GM03348 (cell line): ENCODE measurements at regions not wholly inside any gene's neighbourhood (a gene's known extent, or its start where the extent isn't known, plus 50 kb on each side); places are given as distances from the start of the nearest gene placed in this dataset.
"Not testable (repeated sequence)": the region's sequence is repeated elsewhere in the genome, so short reads cannot be mapped to it uniquely, and the experiment has no call there.

Experiments used
- DNase-seq: peaks from one replicate; pipeline ENCODE4 v3.0.0; 2012; ENCODE audit warnings: low spot score

DNA sequence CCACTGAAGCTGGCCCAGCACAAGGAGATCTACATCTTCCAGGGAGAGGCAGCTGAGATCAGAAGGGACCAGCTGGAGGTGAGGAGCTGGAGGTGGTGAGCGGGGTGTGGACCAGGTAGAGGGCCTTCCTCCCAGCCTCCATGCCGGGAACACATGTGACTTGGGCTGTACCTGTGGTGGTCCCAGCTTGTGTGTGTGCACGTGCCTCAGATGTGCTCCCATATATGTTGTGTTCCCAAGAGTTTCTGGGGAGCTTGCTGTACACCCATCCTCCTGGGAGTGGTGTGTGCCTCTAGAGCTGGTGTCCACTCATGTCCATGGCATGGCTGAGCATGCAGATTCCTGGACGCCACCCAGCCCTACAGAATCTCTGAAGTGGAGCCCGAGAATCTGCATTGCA is 183.7 kb upstream of the AKAP13 start:
- not testable (repeated sequence) for DNase-seq

DNA sequence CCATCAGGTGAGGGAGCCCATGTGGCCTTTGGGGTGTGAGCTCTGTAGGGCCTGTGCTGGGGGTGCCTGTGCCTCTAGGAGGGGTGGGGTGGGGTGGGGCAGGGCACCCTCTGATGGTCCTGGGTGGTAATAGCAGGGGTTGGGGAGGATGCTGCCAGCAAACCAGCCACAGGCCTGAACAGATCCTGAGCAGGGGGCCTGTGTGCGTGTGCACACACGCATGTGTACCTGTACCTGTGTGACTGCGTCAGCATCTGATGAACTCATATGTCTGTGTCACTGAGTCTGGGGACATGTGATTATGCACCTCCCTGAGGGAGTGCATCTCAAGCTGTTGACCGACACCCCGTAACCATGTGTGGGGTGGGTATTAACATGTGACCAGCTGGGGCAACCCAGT is 182.8 kb upstream of the AKAP13 start:
- DNase-seq, result not testable (repeated sequence)

DNA sequence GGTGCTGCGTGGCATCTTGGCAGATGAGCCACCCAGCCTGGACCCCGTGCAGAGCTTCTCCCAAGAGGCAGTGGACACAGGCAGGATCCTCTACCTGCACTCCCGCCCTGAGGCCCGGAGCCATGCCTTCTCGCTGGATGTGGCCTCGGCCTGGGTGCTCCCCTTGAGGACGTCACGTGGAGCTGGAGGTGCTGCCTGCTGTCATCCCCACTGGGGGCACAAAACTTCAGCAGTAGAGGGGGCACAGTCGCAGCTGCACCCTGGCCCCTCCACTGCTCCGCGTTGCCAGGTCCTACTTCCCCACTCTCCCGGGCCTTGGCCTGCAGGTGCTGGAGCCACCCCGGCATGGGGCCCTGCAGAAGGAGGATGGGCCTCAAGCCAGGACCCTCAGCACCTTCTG is 182.0 kb upstream of the AKAP13 start:
- DNase-seq, result not testable (repeated sequence)

DNA sequence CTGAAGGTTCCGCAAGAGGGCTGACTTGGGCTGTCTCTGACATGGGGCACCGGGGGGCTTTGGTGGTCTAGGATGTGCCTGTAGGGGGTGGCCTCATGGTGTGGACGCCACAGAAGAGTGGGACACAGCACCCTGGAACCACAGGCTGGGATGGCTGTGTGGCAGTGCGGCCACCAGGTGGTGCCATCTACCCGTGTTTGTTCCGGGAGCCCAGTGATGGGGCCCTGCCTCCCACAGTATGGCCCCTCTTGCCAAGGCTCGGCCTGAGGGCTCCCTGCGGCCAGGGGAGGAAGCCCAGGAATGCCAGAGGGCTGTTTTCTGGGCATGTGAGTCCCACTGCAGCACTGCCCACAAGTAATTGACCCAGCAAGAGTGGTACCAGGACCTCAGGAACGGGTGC is 180.2 kb upstream of the AKAP13 start:
- not testable (repeated sequence) for DNase-seq

DNA sequence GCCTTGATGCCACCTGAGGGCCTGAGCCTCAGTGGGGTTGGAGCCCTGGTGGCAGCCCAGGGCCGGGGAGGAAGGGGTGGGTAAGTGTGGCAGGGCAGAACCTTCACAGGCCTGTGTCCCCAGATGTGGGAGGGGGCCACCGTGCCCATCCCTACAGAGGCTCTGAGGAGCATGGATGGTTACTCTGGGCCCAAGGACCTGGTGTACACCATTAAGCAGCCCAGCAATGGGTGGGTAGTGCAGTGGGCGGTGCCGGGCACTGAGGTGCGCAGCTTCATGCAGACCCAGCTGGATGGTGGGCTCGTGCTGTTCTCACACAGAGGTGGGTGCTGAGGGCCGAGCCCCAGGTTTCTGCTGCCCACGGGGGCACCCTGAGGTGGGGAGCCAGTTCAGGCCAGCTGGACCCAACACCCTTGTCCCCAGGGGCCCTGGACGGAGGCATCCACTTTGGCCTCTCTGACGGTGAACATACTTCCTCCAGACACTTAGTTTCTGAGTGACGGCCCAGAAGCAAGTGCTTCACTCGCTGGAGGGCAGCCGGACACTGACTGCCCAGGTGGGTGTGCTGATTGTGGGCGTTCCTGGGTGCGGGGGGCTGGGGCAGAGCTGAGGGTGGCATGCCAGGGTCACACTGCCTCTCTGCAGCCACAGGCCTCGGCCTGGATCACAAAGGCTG is 179.1 kb upstream of the AKAP13 start:
- DNase-seq, result not testable (repeated sequence)

GRCh38 chr15:85204481-85204880 is 175.9 kb upstream of the AKAP13 start:
- not testable (repeated sequence) for DNase-seq

GRCh38 chr15:85233791-85234325 is 146.5 kb upstream of the AKAP13 start:
- DNase-seq, result not testable (repeated sequence)

DNA sequence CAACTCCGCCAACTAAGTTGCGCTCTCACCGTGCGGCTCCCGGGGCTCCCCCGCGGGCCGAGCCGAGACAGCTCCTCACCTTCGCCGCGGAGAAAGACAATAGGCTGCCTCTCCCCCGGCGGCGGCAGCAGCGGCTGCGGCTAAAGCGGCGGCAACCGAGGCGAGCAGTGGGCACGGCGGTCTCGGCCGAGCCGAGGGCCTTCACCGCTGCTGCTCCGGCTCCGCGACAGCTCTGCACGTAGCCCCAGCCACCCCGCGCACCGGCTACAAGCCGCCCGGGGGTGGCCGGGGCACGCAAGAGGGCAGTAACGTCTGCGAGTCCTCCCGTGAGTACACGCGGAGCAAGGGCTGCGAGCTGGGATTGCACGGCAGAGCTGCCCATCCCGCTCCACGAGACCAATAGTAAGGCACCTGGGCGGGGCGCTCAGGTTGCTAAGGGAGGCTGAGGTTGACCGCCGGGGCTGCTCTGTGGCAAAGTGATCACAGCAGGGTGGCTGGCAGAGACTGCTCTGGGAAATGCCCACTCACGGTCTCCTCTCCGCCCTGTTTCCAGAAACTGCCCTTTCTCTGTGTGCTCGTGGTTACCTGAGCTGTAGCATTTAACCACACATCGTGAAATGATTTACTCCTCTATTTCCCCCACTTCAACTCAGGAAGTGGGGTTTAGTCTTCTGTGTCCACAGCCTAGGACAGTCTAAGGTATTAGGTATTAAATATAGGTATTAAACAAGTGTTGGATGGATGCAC is 145.8 kb upstream of the AKAP13 start:
- not testable (repeated sequence) for DNase-seq

DNA sequence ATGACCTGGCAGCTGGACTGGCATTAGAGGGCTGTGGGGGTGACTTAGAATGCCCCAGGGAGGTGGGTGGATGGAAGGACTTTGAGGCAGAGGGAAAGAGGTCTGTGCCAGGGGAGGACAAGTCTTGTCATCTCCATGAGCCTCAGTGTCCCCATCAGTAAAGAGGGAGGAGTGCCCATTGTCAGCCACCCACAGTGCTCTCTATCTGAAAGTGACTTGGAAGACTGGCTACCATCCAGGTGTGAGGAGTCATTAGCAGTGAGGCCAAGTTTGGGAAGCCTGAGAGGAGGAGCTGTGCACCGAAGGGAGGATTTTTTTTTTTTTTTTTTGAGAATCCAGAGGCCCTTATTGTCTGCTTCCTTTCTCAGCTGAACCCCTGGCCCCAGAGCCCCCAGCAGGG is 136.3 kb upstream of the AKAP13 start:
- not testable (repeated sequence) for DNase-seq

DNA sequence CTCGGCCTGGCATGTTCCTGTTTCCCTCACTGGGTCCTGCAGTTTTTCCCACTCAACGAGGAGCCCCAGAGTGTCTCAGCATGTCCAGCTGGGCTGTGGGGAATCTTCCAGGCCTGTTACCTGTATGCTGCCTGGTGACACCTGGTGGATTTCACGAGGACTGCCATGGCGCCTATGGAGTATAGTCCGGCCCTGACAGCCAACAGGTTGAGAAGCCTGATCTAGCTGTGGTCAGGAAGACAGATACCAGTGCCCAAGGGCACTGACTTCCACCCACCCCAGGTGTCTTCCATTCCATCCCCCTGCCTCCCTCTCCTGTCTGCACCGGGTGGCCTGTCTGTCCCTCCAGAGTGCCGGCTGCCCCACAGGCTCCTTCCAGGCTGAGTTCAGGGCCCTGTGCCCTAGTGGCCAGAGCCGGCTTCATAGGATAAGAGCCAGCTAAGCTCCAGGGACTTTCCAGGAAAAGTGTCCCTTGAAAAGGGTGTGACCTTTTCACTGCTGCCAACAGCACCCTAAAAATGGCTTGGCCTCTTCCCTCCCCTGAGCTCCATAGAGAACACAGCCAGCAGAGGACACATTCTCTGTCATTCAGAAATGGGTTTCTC is 129.4 kb upstream of the AKAP13 start:
- DNase-seq, result not testable (repeated sequence)

DNA sequence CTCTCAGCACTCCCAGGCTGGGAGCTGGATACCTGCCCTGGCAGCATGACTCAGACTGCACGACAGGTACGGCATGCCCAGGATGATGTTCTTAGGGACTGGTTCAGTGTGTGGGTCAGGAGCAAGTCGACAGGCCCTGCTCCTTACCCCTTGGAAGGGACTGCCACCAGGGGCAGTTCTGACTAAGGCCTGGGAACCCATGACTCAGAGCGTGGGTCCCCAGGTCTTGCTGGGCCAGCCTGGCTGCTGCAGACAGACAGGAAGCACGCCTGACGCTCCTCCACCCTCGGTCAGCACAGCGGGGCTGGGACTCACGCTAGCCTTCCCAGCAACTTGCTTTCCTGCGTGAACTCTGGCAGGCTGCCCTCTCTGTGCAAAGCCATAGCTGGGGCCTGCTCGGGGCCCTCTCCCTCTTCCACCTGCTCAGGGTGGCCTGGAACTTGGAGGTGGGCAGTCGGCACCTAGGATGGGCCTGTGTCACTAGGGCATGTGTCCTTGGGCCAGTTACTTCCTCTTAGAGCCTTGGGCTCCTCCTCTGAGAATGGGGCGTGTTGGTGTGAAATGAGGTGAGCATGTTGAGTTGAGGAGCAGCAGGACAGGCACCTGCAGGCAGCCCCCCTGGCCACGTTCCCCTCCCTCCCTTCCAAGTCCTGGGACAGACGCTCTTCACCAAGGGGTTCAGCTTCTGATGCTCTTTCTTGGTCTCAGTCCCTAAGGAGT is 127.0 kb upstream of the AKAP13 start:
- DNase-seq, result not testable (repeated sequence)

GRCh38 chr15:85254961-85255360 is 125.4 kb upstream of the AKAP13 start:
- not testable (repeated sequence) for DNase-seq

GRCh38 chr15:85255502-85255901 is 124.9 kb upstream of the AKAP13 start:
- not testable (repeated sequence) for DNase-seq

DNA sequence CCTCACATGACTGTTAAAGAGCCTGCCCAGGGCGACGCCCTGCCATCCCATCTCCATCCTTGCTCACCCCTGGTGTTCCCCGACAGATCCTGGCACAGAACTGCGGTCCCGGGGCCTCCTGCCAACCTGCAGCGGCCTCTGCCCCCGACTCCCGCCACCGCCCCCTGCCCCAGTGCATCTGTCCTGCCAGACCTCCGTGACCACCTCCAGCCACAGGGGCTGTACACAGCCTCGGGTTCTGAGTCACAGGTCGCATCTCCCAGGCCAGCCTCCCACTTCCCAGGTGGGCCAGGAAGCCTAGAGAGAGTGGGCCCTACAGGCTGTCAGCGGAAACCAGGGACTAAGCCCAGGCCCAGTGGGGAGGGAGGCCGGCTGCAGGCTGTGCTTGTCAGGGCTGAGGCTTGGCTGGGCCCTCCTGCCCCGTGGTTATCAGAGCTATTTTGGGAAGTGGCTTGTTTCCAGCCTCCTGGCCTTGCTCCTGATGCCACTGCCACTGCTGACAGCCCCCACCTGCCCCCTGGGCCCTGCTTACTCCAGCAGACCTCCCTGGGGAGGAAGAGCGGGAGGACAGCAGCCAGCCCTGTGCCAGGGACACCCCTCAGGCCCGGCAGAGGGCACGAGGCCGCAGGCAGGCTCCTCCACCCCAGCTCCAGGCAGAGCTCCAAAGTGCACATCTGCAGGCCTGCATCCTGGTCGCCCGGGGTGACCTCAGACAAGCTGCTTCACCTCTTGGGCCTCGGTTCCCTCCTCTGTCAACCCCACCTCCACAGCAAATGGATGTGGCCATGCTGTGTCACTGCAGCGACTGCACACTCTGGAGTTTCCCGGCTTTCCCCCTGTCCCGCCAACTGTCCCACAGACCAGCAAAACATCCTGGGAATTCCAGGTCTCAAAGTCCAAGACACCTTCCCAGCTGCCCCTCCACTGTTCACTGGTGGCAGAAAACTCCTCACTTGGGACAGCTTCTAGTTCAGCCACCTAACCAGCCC is 124.1 kb upstream of the AKAP13 start:
- not testable (repeated sequence) for DNase-seq

GRCh38 chr15:85258062-85258445 is 122.3 kb upstream of the AKAP13 start:
- not testable (repeated sequence) for DNase-seq

DNA sequence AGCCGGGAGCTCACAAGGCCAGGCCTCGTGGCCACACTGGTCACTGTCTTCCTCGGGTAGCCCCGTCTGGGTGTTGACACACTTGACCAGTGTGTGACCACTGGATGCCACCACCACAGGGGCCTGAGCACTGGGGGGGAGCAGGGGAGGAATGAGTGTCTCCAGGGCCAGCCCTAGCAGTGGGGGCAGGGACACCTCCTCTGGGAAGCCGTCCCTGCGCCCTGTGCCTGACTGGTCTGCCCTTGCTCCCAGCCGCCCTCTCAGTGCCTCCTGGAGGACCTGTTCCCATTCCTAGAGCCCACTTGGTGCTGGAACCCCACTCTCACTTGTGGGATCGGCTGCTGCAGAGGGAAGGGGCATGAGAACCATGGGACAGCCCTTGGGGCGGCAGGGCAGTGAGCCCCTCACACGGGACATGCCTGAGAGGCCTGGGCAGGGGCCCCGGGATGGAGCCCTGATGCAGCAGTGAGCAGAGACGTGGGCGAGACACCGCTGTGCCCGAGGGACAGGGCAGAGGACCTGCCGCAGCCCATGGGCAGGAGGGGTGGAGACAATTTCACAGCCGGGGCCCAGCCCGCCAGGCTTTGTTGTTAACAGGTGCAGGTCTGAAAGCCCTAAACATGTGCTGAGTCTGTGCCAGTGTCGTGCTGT is 121.7 kb upstream of the AKAP13 start:
- not testable (repeated sequence) for DNase-seq

DNA sequence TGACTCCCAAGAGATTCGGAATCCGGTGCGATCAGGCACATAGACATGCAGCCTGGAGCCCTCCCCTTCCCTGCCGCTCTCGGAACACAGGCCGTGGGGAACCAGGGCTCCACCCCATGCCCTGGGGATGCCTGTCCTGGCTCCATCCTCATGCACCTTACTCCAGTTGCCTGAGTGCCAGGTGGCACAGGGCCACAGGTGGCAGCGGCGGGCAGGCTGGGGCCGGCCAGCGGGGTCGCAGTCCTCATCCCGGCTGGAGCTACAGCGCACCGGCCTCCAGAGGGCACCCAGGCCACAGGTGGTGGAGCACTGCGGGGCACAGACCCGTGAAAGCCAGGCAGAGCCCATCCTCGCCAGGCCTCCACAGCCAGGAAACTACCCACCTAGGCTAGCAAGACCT is 119.9 kb upstream of the AKAP13 start:
- DNase-seq, result not testable (repeated sequence)

DNA sequence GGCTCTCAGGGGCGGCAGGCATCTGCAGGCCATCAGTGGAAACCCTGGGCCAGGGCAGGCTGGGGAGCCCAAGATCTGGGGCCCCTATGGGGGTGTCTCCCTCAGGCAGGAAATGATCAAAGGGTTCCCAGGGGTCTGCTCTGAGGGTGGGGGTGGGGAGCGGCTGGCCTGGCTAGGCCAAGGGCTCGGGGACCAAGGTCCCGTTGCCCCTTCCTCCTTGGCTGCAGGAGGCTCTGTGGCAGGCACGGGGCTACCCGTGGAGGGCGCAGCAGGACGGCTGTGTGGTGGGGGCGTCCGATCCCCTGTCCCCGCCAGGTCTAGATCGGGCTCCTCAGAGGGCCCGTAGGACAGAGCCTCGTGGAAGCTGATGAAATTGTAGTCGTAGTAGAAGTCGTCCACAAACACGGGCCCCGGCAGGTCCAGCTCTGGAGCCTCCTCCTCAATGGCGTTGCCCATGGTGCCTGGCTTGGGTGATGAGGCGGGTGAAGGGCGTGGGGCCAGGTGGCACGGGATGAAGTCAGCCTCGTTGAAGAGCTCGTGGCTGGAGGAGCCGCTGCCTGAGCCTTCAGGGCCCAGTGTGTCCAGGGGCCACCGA is 117.8 kb upstream of the AKAP13 start:
- DNase-seq, result not testable (repeated sequence)

GRCh38 chr15:85263842-85264440 is 116.5 kb upstream of the AKAP13 start:
- DNase-seq, result not testable (repeated sequence)
